Uterus (tissue), 2 donors: ENCODE measurements at regions not wholly inside any gene's neighbourhood (a gene's known extent, or its start where the extent isn't known, plus 50 kb on each side); places are given as distances from the start of the nearest gene placed in this dataset.

Experiments used
- CTCF ChIP-seq, 4 experiments: fragments of 200-600 bp in 2 of 4; fragments of 450-650 bp in 2 of 4; sonication (generic) in 2 of 4; IDR thresholded peaks; one replicate each; pipeline ENCODE4 v1.5.1; 2016 to 2019; ENCODE audit warnings: antibody characterized with exemption in 4 of 4, mild to moderate bottlenecking in 2 of 4, moderate library complexity in 1 of 4
- POLR2A ChIP-seq, 2 donors: fragments of 450-650 bp; IDR thresholded peaks; one replicate each; pipeline ENCODE4 v1.6.1; 2016; ENCODE audit warnings: antibody characterized with exemption in 2 of 2, mild to moderate bottlenecking in 1 of 2, moderate library complexity in 1 of 2

- no peak for TF ChIP-seq CTCF (IDR thresholded peaks at IDR 0.05)
- no peak for TF ChIP-seq POLR2A (IDR thresholded peaks at IDR 0.05)
Observed at GRCh38 chr1:30447080-30447479, 276.3 kb downstream of the MATN1 start.
